Panc1 (cell line): ENCODE measurements at regions not wholly inside any gene's neighbourhood (a gene's known extent, or its start where the extent isn't known, plus 50 kb on each side); places are given as distances from the start of the nearest gene placed in this dataset.

Source experiments
- CTCF ChIP-seq: fragments of 450-650 bp; IDR thresholded peaks from 2 replicates; pipeline ENCODE4 v1.5.1; 2017; ENCODE audit warnings: mild to moderate bottlenecking
- POLR2AphosphoS5 ChIP-seq: IDR thresholded peaks from 2 replicates; pipeline ENCODE4 v1.6.1; 2012; ENCODE audit warnings: mild to moderate bottlenecking, low read depth, low read length, moderate library complexity
- REST ChIP-seq, 2 experiments: IDR thresholded peaks; 2 replicates each; pipeline ENCODE4 v1.6.1; 2011 to 2012; ENCODE audit warnings: low read depth in 2 of 2, control low read depth in 1 of 2, low read length in 1 of 2, mild to moderate bottlenecking in 1 of 2, moderate library complexity in 1 of 2; ENCODE audit not compliant: insufficient read depth in 1 of 2
- SIN3A ChIP-seq: IDR thresholded peaks from 2 replicates; pipeline ENCODE4 v1.6.1; 2012; ENCODE audit warnings: low read depth, mild to moderate bottlenecking, low read length, moderate library complexity, borderline replicate concordance; ENCODE audit not compliant: insufficient read depth
- TCF7L2 ChIP-seq: IDR thresholded peaks from 2 replicates; pipeline ENCODE4 v1.6.1; 2011; ENCODE audit warnings: mild to moderate bottlenecking, low read depth, low read length, inconsistent platforms

GRCh38 chr3:144063306-144063705, 91.7 kb downstream of the DIPK2A start:
- TF ChIP-seq CTCF (no peak), POLR2AphosphoS5 (no peak), REST (IDR thresholded peaks at IDR 0.05; ENCODE audit: insufficient read depth in 1 of 2, low read depth in 2 of 2, low read length in 1 of 2) (no peak), TCF7L2 (no peak), SIN3A (no peak)
